GM19023 (cell line): ENCODE measurements at regions not wholly inside any gene's neighbourhood (a gene's known extent, or its start where the extent isn't known, plus 50 kb on each side); places are given as distances from the start of the nearest gene placed in this dataset.
"Not testable (repeated sequence)": the region's sequence is repeated elsewhere in the genome, so short reads cannot be mapped to it uniquely, and the experiment has no call there.

Experiments used
- ATAC-seq: cut with Tn5 transposase; IDR thresholded peaks from one replicate; pipeline ENCODE4 v1.9.1; 2021; ENCODE audit warnings: mild to moderate bottlenecking, moderate library complexity; ENCODE audit not compliant: unreplicated experiment

- ATAC-seq: no peak
Observed at GRCh38 chr2:16774980-16775898, 109.6 kb upstream of the CYRIA start.

GRCh38 chr2:16774091-16774490, 108.5 kb upstream of the CYRIA start:
- ATAC-seq: no peak

GRCh38 chr2:16773080-16773713, 107.6 kb upstream of the CYRIA start:
- ATAC-seq: peak; percentile 70

- ATAC-seq: no peak
Observed at GRCh38 chr2:16767789-16768476, 102.3 kb upstream of the CYRIA start.

- ATAC-seq: no peak
Observed at GRCh38 chr2:16765356-16765755, 99.7 kb upstream of the CYRIA start.

- no peak for ATAC-seq
Observed at GRCh38 chr2:16764487-16764886, 98.9 kb upstream of the CYRIA start.

GRCh38 chr2:16763493-16763899, 97.9 kb upstream of the CYRIA start:
- ATAC-seq: no peak

GRCh38 chr2:16763056-16763455, 97.4 kb upstream of the CYRIA start:
- ATAC-seq: no peak

GRCh38 chr2:16760426-16760825, 94.8 kb upstream of the CYRIA start:
- no peak for ATAC-seq

GRCh38 chr2:16756831-16757644, 91.4 kb upstream of the CYRIA start:
- ATAC-seq: peak; percentile 94

GRCh38 chr2:16755442-16755841, 89.8 kb upstream of the CYRIA start:
- ATAC-seq: no peak

GRCh38 chr2:16753025-16753424, 87.4 kb upstream of the CYRIA start:
- not testable (repeated sequence) for ATAC-seq

- ATAC-seq: not testable (repeated sequence)
Observed at GRCh38 chr2:16750925-16751214, 85.2 kb upstream of the CYRIA start.

GRCh38 chr2:16750175-16750924, 84.7 kb upstream of the CYRIA start:
- ATAC-seq: no peak

- not testable (repeated sequence) for ATAC-seq
Observed at GRCh38 chr2:16748511-16749266, 83.1 kb upstream of the CYRIA start.

- ATAC-seq: no peak
Observed at GRCh38 chr2:16747689-16748088, 82.1 kb upstream of the CYRIA start.

- no peak for ATAC-seq
Observed at GRCh38 chr2:16747257-16747656, 81.6 kb upstream of the CYRIA start.

- no peak for ATAC-seq
Observed at GRCh38 chr2:16746833-16747232, 81.2 kb upstream of the CYRIA start.

- ATAC-seq: no peak
Observed at GRCh38 chr2:16746329-16746728, 80.7 kb upstream of the CYRIA start.

GRCh38 chr2:16745466-16745865, 79.8 kb upstream of the CYRIA start:
- ATAC-seq: no peak
